Thoracic aorta (tissue), 2 donors: ENCODE measurements at regions not wholly inside any gene's neighbourhood (a gene's known extent, or its start where the extent isn't known, plus 50 kb on each side); places are given as distances from the start of the nearest gene placed in this dataset.

ENCODE experiments used
- ATAC-seq: fragments of 150-250 bp; one replicate; pipeline ENCODE4 v1.8.0; 2017; ENCODE audit warnings: low read depth; ENCODE audit not compliant: insufficient number of reproducible peaks, low FRiP score
- DNase-seq: peaks from one replicate; pipeline ENCODE4 v3.0.0-alpha.2; 2020; ENCODE audit warnings: low spot score
- H3K27ac ChIP-seq, 2 donors: fragments of 200-600 bp; sonication (generic); 1 replicate in 1 of 2; 2 replicates in 1 of 2; pipeline ENCODE4 v1.5.1; 2016; ENCODE audit warnings: mild to moderate bottlenecking in 2 of 2, moderate library complexity in 2 of 2
- H3K27me3 ChIP-seq: fragments of 200-600 bp; sonication (generic); replicated peaks from 2 replicates; pipeline ENCODE4 v1.6.0; 2016; ENCODE audit warnings: mild to moderate bottlenecking; ENCODE audit not compliant: insufficient read depth
- H3K36me3 ChIP-seq: fragments of 200-600 bp; sonication (generic); one replicate; pipeline ENCODE4 v1.5.1; 2016
- H3K4me1 ChIP-seq, 2 donors: fragments of 200-600 bp; sonication (generic); 1 replicate in 1 of 2; 2 replicates in 1 of 2; pipeline versions ENCODE4 v1.5.1 to v1.6.0; 2016; ENCODE audit warnings: low read depth in 2 of 2, mild to moderate bottlenecking in 1 of 2; ENCODE audit not compliant: control insufficient read depth in 1 of 2
- H3K4me3 ChIP-seq: fragments of 200-600 bp; sonication (generic); 2 replicates; pipeline ENCODE4 v1.5.1; 2016; ENCODE audit warnings: mild to moderate bottlenecking
- H3K9me3 ChIP-seq: fragments of 200-600 bp; sonication (generic); 2 replicates; pipeline ENCODE4 v1.5.1; 2016
- TF ChIP-seq, protein P1 (sequence below): fragments of 200-600 bp; sonication (generic); IDR thresholded peaks from one replicate; pipeline ENCODE4 v1.5.1; 2019; ENCODE audit warnings: antibody characterized with exemption

DNA sequence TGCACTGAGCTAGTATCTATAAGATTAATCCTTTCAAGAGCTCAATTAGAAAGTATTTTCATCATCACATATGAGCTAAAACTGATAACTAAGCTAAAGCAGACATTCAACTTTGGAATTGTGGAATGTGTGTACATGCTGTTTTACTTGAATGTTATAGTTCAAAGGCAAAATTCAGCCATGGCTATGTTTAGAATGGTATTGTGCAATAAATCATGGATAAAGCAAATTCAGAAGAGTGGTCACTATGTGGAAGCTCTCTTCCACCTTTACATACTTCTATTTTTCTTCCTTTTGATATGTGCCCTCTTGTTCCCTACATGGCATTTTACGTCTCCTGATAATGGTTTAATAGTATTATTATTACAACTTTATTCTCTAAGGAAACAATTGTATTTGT is 1366.3 kb upstream of the LRRTM1 start:
- no peaks in the 10 kb centered on the region for H3K4me1 ChIP-seq
- ATAC-seq (no peak), DNase-seq (no peak)
- H3K9me3 ChIP-seq = no peaks in the 10 kb centered on the region
- no peaks in the 10 kb centered on the region for H3K36me3 ChIP-seq
- no peak overlapping the region for H3K4me3 ChIP-seq
- TF ChIP-seq, protein P1, sequence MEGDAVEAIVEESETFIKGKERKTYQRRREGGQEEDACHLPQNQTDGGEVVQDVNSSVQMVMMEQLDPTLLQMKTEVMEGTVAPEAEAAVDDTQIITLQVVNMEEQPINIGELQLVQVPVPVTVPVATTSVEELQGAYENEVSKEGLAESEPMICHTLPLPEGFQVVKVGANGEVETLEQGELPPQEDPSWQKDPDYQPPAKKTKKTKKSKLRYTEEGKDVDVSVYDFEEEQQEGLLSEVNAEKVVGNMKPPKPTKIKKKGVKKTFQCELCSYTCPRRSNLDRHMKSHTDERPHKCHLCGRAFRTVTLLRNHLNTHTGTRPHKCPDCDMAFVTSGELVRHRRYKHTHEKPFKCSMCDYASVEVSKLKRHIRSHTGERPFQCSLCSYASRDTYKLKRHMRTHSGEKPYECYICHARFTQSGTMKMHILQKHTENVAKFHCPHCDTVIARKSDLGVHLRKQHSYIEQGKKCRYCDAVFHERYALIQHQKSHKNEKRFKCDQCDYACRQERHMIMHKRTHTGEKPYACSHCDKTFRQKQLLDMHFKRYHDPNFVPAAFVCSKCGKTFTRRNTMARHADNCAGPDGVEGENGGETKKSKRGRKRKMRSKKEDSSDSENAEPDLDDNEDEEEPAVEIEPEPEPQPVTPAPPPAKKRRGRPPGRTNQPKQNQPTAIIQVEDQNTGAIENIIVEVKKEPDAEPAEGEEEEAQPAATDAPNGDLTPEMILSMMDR = no peak
- H3K27ac ChIP-seq = no peak overlapping the region
- H3K27me3 ChIP-seq = no peaks in the 10 kb centered on the region

DNA sequence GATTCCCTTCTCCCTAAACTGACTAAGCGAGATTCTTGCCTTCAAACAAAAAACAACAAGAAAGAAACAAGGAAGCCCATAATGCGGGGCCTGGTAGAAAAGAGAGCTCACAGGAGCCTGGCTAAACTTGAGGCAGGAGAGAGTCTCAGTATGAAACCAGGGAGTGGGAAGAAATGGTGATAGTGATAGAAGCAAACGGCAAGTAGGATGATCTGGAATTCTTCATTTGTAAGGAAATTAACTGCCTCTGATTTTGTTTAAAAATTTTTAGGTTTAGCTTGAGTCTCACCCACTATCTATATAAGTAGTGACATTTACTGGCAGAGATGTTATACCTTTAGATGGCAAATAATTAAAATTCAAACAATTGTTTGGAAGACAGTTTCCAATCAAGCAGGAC is 1356.5 kb upstream of the LRRTM1 start:
- Histone ChIP-seq H3K27me3 (no peaks in the 10 kb centered on the region), H3K9me3 (peaks cover 2% of the 10 kb centered on the region), H3K4me1 (no peaks in the 10 kb centered on the region), H3K4me3 (no peak overlapping the region), H3K36me3 (no peaks in the 10 kb centered on the region), H3K27ac (no peak overlapping the region)
- DNase-seq (no peak), ATAC-seq (no peak)
- TF ChIP-seq, protein P1 = no peak

GRCh38 chr2:81658227-81658626 is 1353.7 kb upstream of the LRRTM1 start:
- Histone ChIP-seq H3K27me3 (no peaks in the 10 kb centered on the region), H3K4me1 (no peaks in the 10 kb centered on the region), H3K9me3 (peaks cover 2% of the 10 kb centered on the region), H3K27ac (no peak overlapping the region), H3K4me3 (no peak overlapping the region), H3K36me3 (no peaks in the 10 kb centered on the region)
- TF ChIP-seq, protein P1 = no peak
- ATAC-seq = no peak
- DNase-seq = no peak

GRCh38 chr2:81650048-81650971 is 1345.8 kb upstream of the LRRTM1 start:
- Histone ChIP-seq H3K4me1 (no peaks in the 10 kb centered on the region), H3K4me3 (no peak overlapping the region), H3K27ac (no peak overlapping the region), H3K36me3 (no peaks in the 10 kb centered on the region), H3K27me3 (no peaks in the 10 kb centered on the region), H3K9me3 (no peaks in the 10 kb centered on the region)
- TF ChIP-seq, protein P1 = no peak
- DNase-seq = no peak
- no peak for ATAC-seq

- H3K4me3 ChIP-seq = no peak overlapping the region
- no peaks in the 10 kb centered on the region for H3K36me3 ChIP-seq
- TF ChIP-seq, protein P1 = no peak
- no peaks in the 10 kb centered on the region for H3K27me3 ChIP-seq
- ATAC-seq (no peak), DNase-seq (no peak)
- no peaks in the 10 kb centered on the region for H3K9me3 ChIP-seq
- no peak overlapping the region for H3K27ac ChIP-seq
- no peaks in the 10 kb centered on the region for H3K4me1 ChIP-seq
These were observed 1344.3 kb upstream of the LRRTM1 start for GRCh38 chr2:81648806-81649205.
